ENCODE measurements at regions not wholly inside any gene's neighbourhood (a gene's known extent, or its start where the extent isn't known, plus 50 kb on each side); places are given as distances from the start of the nearest gene placed in this dataset.
A peak's percentile ranks its signal among the peaks of the same experiment; 100 is the strongest.
"Not testable (repeated sequence)": the region's sequence is repeated elsewhere in the genome, so short reads cannot be mapped to it uniquely, and the experiment has no call there.

- no peak for DNase-seq (ENCODE audit: low spot score)
Observed at GRCh38 chr10:123378302-123378701, 224.1 kb downstream of the BUB3 start.

- no peak for DNase-seq (ENCODE audit: low spot score)
Observed at GRCh38 chr10:123379156-123379555, 225.0 kb downstream of the BUB3 start.

GRCh38 chr10:123380491-123381085 is 226.4 kb downstream of the BUB3 start:
- peak; percentile 47 for DNase-seq (ENCODE audit: low spot score)

GRCh38 chr10:123381224-123381623 is 227.0 kb downstream of the BUB3 start:
- DNase-seq (ENCODE audit: low spot score): no peak

GRCh38 chr10:123382491-123382890 is 228.3 kb downstream of the BUB3 start:
- no peak for DNase-seq (ENCODE audit: low spot score)

GRCh38 chr10:123385508-123386080 is 231.4 kb downstream of the BUB3 start:
- no peak for DNase-seq (ENCODE audit: low spot score)

GRCh38 chr10:123389520-123389919 is 235.3 kb downstream of the BUB3 start:
- no peak for DNase-seq (ENCODE audit: low spot score)

- DNase-seq (ENCODE audit: low spot score): no peak
Observed at GRCh38 chr10:123390332-123390731, 236.1 kb downstream of the BUB3 start.

GRCh38 chr10:123390874-123391273 is 236.7 kb downstream of the BUB3 start:
- DNase-seq (ENCODE audit: low spot score): no peak

GRCh38 chr10:123391275-123392028 is 237.2 kb downstream of the BUB3 start:
- no peak for DNase-seq (ENCODE audit: low spot score)

GRCh38 chr10:123392182-123392963 is 238.2 kb downstream of the BUB3 start:
- DNase-seq (ENCODE audit: low spot score): no peak

GRCh38 chr10:123393170-123393569 is 239.0 kb downstream of the BUB3 start:
- no peak for DNase-seq (ENCODE audit: low spot score)

GRCh38 chr10:123394382-123394781 is 240.2 kb downstream of the BUB3 start:
- no peak for DNase-seq (ENCODE audit: low spot score)

- DNase-seq (ENCODE audit: low spot score): not testable (repeated sequence)
Observed at GRCh38 chr10:123395234-123395633, 241.0 kb downstream of the BUB3 start.

GRCh38 chr10:123395906-123396305 is 241.7 kb downstream of the BUB3 start:
- no peak for DNase-seq (ENCODE audit: low spot score)

- no peak for DNase-seq (ENCODE audit: low spot score)
Observed at GRCh38 chr10:123398180-123398591, 244.0 kb downstream of the BUB3 start.

GRCh38 chr10:123398756-123399155 is 244.6 kb downstream of the BUB3 start:
- DNase-seq (ENCODE audit: low spot score): no peak

GRCh38 chr10:123399276-123399839 is 245.2 kb downstream of the BUB3 start:
- no peak for DNase-seq (ENCODE audit: low spot score)

- no peak for DNase-seq (ENCODE audit: low spot score)
Observed at GRCh38 chr10:123402021-123402420, 247.8 kb downstream of the BUB3 start.

- no peak for DNase-seq (ENCODE audit: low spot score)
Observed at GRCh38 chr10:123402656-123403055, 248.5 kb downstream of the BUB3 start.

- no peak for DNase-seq (ENCODE audit: low spot score)
Observed at GRCh38 chr10:123404357-123404756, 250.2 kb downstream of the BUB3 start.

- DNase-seq (ENCODE audit: low spot score): no peak
Observed at GRCh38 chr10:123408660-123409059, 254.5 kb downstream of the BUB3 start.
